Hematopoietic multipotent progenitor cell treated with erythropoietin and hydrocortisone succinate and interleukin-3 and kit ligand, for 8 days (in vitro differentiated cells): ENCODE measurements at regions not wholly inside any gene's neighbourhood (a gene's known extent, or its start where the extent isn't known, plus 50 kb on each side); places are given as distances from the start of the nearest gene placed in this dataset.
"Not testable (repeated sequence)": the region's sequence is repeated elsewhere in the genome, so short reads cannot be mapped to it uniquely, and the experiment has no call there.

Source experiments
- DNase-seq: peaks from one replicate; pipeline ENCODE4 v3.0.0-alpha.2; 2015

- no peak for DNase-seq
Measured at GRCh38 chr18:28288784-28289183, 111.9 kb upstream of the CDH2 start.

- DNase-seq = no peak
Measured at GRCh38 chr18:28287146-28287545, 110.2 kb upstream of the CDH2 start.

- DNase-seq = no peak
Measured at GRCh38 chr18:28284132-28284531, 107.2 kb upstream of the CDH2 start.

- DNase-seq = no peak
Measured at GRCh38 chr18:28281400-28281799, 104.5 kb upstream of the CDH2 start.

GRCh38 chr18:28269750-28270149 lies 92.8 kb upstream of the CDH2 start:
- DNase-seq = no peak

GRCh38 chr18:28267878-28268625 lies 91.1 kb upstream of the CDH2 start:
- DNase-seq = no peak

GRCh38 chr18:28267276-28267675 lies 90.3 kb upstream of the CDH2 start:
- no peak for DNase-seq

- no peak for DNase-seq
Measured at GRCh38 chr18:28256166-28256565, 79.2 kb upstream of the CDH2 start.

GRCh38 chr18:28248653-28249052 lies 71.7 kb upstream of the CDH2 start:
- no peak for DNase-seq

GRCh38 chr18:28240626-28241025 lies 63.7 kb upstream of the CDH2 start:
- DNase-seq = not testable (repeated sequence)

- DNase-seq = no peak
Measured at GRCh38 chr18:28236487-28236886, 59.6 kb upstream of the CDH2 start.
